ENCODE measurements at regions not wholly inside any gene's neighbourhood (a gene's known extent, or its start where the extent isn't known, plus 50 kb on each side); places are given as distances from the start of the nearest gene placed in this dataset.

GRCh38 chr18:49678440-49678839 lies 116.6 kb downstream of the LIPG start:
- no peak for ATAC-seq
- TF ChIP-seq GLIS3 (CRISPR knock-in tag; IDR thresholded peaks at IDR 0.05) (no peak), ZNF8 (CRISPR knock-in tag; IDR thresholded peaks at IDR 0.05) (no peak)

- TF ChIP-seq SNAI2 (CRISPR knock-in tag; IDR thresholded peaks at IDR 0.05) (no peak), ZC3H10 (CRISPR knock-in tag; IDR thresholded peaks at IDR 0.05) (no peak), CSRNP3 (CRISPR knock-in tag; IDR thresholded peaks at IDR 0.05) (no peak), ZFP3 (CRISPR knock-in tag; IDR thresholded peaks at IDR 0.05) (no peak), PPARA (CRISPR knock-in tag; IDR thresholded peaks at IDR 0.05; ENCODE audit: borderline replicate concordance) (no peak), ZNF70 (CRISPR knock-in tag; IDR thresholded peaks at IDR 0.05) (no peak)
- ATAC-seq: no peak
Observed at GRCh38 chr18:49677762-49678413, 116.0 kb downstream of the LIPG start.

GRCh38 chr18:49677081-49677480 lies 115.2 kb downstream of the LIPG start:
- no peak for ATAC-seq
- TF ChIP-seq TOX (CRISPR knock-in tag; IDR thresholded peaks at IDR 0.05; ENCODE audit: borderline replicate concordance): no peak
- no peak for TF ChIP-seq OSR1 (CRISPR knock-in tag; IDR thresholded peaks at IDR 0.05)
- TF ChIP-seq PPARA (CRISPR knock-in tag; IDR thresholded peaks at IDR 0.05; ENCODE audit: borderline replicate concordance): no peak
- TF ChIP-seq ZFP30 (CRISPR knock-in tag; IDR thresholded peaks at IDR 0.05): no peak
- TF ChIP-seq ZFP3 (CRISPR knock-in tag; IDR thresholded peaks at IDR 0.05): no peak

- TF ChIP-seq ESRRG (CRISPR knock-in tag; IDR thresholded peaks at IDR 0.05): no peak
- TF ChIP-seq ZFP3 (CRISPR knock-in tag; IDR thresholded peaks at IDR 0.05): no peak
- TF ChIP-seq POU6F1 (CRISPR knock-in tag; IDR thresholded peaks at IDR 0.05; ENCODE audit: borderline replicate concordance, low read depth): no peak
- TF ChIP-seq CREB5 (CRISPR knock-in tag; IDR thresholded peaks at IDR 0.05; ENCODE audit: low read depth): no peak
- no peak for TF ChIP-seq ARNTL (CRISPR knock-in tag; IDR thresholded peaks at IDR 0.05; ENCODE audit: borderline replicate concordance, low read depth)
- no peak for TF ChIP-seq TCF4 (CRISPR knock-in tag; IDR thresholded peaks at IDR 0.05; ENCODE audit: borderline replicate concordance)
- no peak for TF ChIP-seq PATZ1 (CRISPR knock-in tag; IDR thresholded peaks at IDR 0.05; ENCODE audit: borderline replicate concordance)
- no peak for TF ChIP-seq ZC3H10 (CRISPR knock-in tag; IDR thresholded peaks at IDR 0.05)
- TF ChIP-seq SNAI2 (CRISPR knock-in tag; IDR thresholded peaks at IDR 0.05): no peak
- no peak for TF ChIP-seq PPARA (CRISPR knock-in tag; IDR thresholded peaks at IDR 0.05; ENCODE audit: borderline replicate concordance)
- TF ChIP-seq ISL1 (CRISPR knock-in tag; IDR thresholded peaks at IDR 0.05): no peak
- TF ChIP-seq ZNF8 (CRISPR knock-in tag; IDR thresholded peaks at IDR 0.05): no peak
- no peak for TF ChIP-seq ZNF565 (CRISPR knock-in tag; conservative IDR thresholded peaks at IDR 0.05; ENCODE audit: low read depth)
- no peak for TF ChIP-seq CSDC2 (CRISPR knock-in tag; IDR thresholded peaks at IDR 0.05)
- no peak for TF ChIP-seq OSR1 (CRISPR knock-in tag; IDR thresholded peaks at IDR 0.05)
- no peak for TF ChIP-seq BACH2 (CRISPR knock-in tag; IDR thresholded peaks at IDR 0.05; ENCODE audit: borderline replicate concordance)
- ATAC-seq: no peak
Observed at GRCh38 chr18:49673281-49673680, 111.4 kb downstream of the LIPG start.

GRCh38 chr18:49672853-49673252 lies 111.0 kb downstream of the LIPG start:
- no peak for TF ChIP-seq SNAI2 (CRISPR knock-in tag; IDR thresholded peaks at IDR 0.05)
- no peak for TF ChIP-seq ZNF565 (CRISPR knock-in tag; conservative IDR thresholded peaks at IDR 0.05; ENCODE audit: low read depth)
- no peak for TF ChIP-seq ESRRG (CRISPR knock-in tag; IDR thresholded peaks at IDR 0.05)
- no peak for TF ChIP-seq TSHZ2 (CRISPR knock-in tag; IDR thresholded peaks at IDR 0.05)
- TF ChIP-seq ZFP30 (CRISPR knock-in tag; IDR thresholded peaks at IDR 0.05): no peak
- no peak for TF ChIP-seq ZC3H10 (CRISPR knock-in tag; IDR thresholded peaks at IDR 0.05)
- no peak for TF ChIP-seq PPARA (CRISPR knock-in tag; IDR thresholded peaks at IDR 0.05; ENCODE audit: borderline replicate concordance)
- ATAC-seq: no peak

Measured in SK-N-SH treated with all-trans-retinoic acid at 6 μM for 48 hours (cell line).